Heart left ventricle (tissue), 16 donors: ENCODE measurements at regions not wholly inside any gene's neighbourhood (a gene's known extent, or its start where the extent isn't known, plus 50 kb on each side); places are given as distances from the start of the nearest gene placed in this dataset.

Experiments used
- ATAC-seq, 4 donors: fragments of 200-7000 bp; cut with Tn5 transposase; one replicate each; pipeline ENCODE4 v1.9.1; 2020 to 2022; ENCODE audit warnings: moderate library complexity in 4 of 4, mild to moderate bottlenecking in 3 of 4, moderate number of reproducible peaks in 1 of 4
- DNase-seq, 5 donors: peaks; one replicate each; pipeline ENCODE4 v3.0.0-alpha.2; 2020
- H3K27ac ChIP-seq, 12 donors: fragments of 200-600 bp; sonication (generic) in 4 of 12; one replicate each; pipeline versions ENCODE4 v1.5.0 to v1.8.0; 2016 to 2022; ENCODE audit warnings: mild to moderate bottlenecking in 2 of 12
- H3K27me3 ChIP-seq, 9 donors: fragments of 200-600 bp; sonication (generic) in 2 of 9; one replicate each; pipeline versions ENCODE4 v1.5.1 to v1.8.0; 2016 to 2022; ENCODE audit warnings: mild to moderate bottlenecking in 3 of 9
- H3K36me3 ChIP-seq, 9 donors: fragments of 200-600 bp; sonication (generic) in 2 of 9; one replicate each; pipeline versions ENCODE4 v1.5.0 to v1.8.0; 2018 to 2022; ENCODE audit warnings: mild to moderate bottlenecking in 2 of 9
- H3K4me1 ChIP-seq, 12 donors: fragments of 200-600 bp; sonication (generic) in 4 of 12; one replicate each; pipeline versions ENCODE4 v1.5.0 to v1.8.0; 2016 to 2022; ENCODE audit warnings: mild to moderate bottlenecking in 3 of 12
- H3K4me3 ChIP-seq, 12 donors: fragments of 200-600 bp; sonication (generic) in 4 of 12; one replicate each; pipeline versions ENCODE4 v1.5.0 to v1.8.0; 2017 to 2022; ENCODE audit warnings: mild to moderate bottlenecking in 9 of 12, moderate library complexity in 4 of 12
- H3K9me3 ChIP-seq, 12 donors: fragments of 200-600 bp; sonication (generic) in 4 of 12; one replicate each; pipeline versions ENCODE4 v1.5.0 to v1.8.0; 2016 to 2022; ENCODE audit warnings: mild to moderate bottlenecking in 1 of 12
- POLR2A ChIP-seq, 2 donors: fragments of 450-650 bp; IDR thresholded peaks; one replicate each; pipeline ENCODE4 v1.6.1; 2017; ENCODE audit warnings: antibody characterized with exemption in 2 of 2, mild to moderate bottlenecking in 2 of 2, moderate library complexity in 2 of 2
- WGBS, 4 donors: extraction: QIAGEN DNeasy Blood & Tissue Kit in 2 of 4; methylation state at CpG; one replicate each; pipeline versions ENCODE4 v1.1.5 to v1.1.7; 2013 to 2018; 5-methylcytosine and 5-hydroxymethylcytosine counted together
- intact Hi-C, 10 donors: fragments of 100-400 bp; cut with DNase I; formaldehyde crosslinking; loops; one replicate each; pipeline versions ENCODE4 v1.11.1 to v1.14.2; 2022
- TF ChIP-seq, protein P1 (sequence below), 12 donors: fragments of 200-600 bp; sonication (generic) in 4 of 12; IDR thresholded peaks; one replicate each; pipeline versions ENCODE4 v1.5.0 to v1.8.0; 2018 to 2022; ENCODE audit warnings: antibody characterized with exemption in 12 of 12, mild to moderate bottlenecking in 5 of 12
- donor health status: ischemic (EF 13 %, LVEDD 7.1; RV severe dilation, severe dysfunction).
- donor health status: healthy with polysubstance abuse.
- donor health status: DM: no; HTN: yes; CAD: no.
- donor health status: DM: no; HTN: no; CAD: no.
- donor health status: ischemic (EF 25% LVEDD 6.9; RV normal size, moderate dysfunction).
- donor health status: ischemic (EF 25% LVEDD 5.7; RV mildly dilated, moderate dysfunction).
- donor health status: healthy.
- donor health status: DM: yes; HTN: yes; CAD: no.
- donor health status: ischemic (EF 35%, LVEDD 5.7; RV mildly dilated, moderate dysfunction).
- donor health status: nonischemic (EF 11% LVEDD 7.7; RV severe dilation, severe dysfunction).
- donor health status: DM: yes; HTN: yes; CAD: no.
- donor health status: PGD.
- donor health status: ischemic (EF 29% LVEDD 5.4; RV normal size, mild dysfunction).
- donor health status: nonischemic (EF 23%, LVEDD 6.1; RV moderate dilation, normal function).

DNA sequence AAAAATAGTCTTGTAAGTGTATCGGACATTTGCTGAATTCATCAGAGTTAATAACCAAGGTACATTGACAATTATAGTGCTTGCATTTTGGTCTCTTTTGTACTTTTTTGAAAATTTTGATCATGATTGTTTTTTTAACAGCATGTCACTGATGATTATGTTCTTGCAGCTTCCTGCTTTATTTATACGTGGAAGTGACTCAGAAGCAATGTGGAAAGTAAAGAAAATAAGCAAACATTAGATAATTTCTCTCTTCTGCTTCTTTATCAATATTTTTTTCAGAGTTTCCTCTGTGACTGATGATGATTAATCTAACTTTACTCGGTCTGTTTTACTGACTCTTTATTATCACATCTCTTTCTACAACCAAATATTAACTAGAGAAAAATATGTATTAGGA lies 1351.9 kb downstream of the REEP3 start:
- intact Hi-C loops: no loop called here
- Histone ChIP-seq H3K4me3 (no peak overlapping the region), H3K27me3 (no peaks in the 10 kb centered on the region), H3K9me3 (no peaks in the 10 kb centered on the region), H3K27ac (no peak overlapping the region), H3K36me3 (no peaks in the 10 kb centered on the region), H3K4me1 (no peaks in the 10 kb centered on the region)
- ATAC-seq (no peak), DNase-seq (no peak)
- TF ChIP-seq, protein P1, sequence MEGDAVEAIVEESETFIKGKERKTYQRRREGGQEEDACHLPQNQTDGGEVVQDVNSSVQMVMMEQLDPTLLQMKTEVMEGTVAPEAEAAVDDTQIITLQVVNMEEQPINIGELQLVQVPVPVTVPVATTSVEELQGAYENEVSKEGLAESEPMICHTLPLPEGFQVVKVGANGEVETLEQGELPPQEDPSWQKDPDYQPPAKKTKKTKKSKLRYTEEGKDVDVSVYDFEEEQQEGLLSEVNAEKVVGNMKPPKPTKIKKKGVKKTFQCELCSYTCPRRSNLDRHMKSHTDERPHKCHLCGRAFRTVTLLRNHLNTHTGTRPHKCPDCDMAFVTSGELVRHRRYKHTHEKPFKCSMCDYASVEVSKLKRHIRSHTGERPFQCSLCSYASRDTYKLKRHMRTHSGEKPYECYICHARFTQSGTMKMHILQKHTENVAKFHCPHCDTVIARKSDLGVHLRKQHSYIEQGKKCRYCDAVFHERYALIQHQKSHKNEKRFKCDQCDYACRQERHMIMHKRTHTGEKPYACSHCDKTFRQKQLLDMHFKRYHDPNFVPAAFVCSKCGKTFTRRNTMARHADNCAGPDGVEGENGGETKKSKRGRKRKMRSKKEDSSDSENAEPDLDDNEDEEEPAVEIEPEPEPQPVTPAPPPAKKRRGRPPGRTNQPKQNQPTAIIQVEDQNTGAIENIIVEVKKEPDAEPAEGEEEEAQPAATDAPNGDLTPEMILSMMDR (IDR thresholded peaks at IDR 0.05): no peak
- no peak for TF ChIP-seq POLR2A (IDR thresholded peaks at IDR 0.05)
- WGBS, 4 donors: 48 to 53% (median 50%) methylated on average over 3 of the region's 3 CpGs

DNA sequence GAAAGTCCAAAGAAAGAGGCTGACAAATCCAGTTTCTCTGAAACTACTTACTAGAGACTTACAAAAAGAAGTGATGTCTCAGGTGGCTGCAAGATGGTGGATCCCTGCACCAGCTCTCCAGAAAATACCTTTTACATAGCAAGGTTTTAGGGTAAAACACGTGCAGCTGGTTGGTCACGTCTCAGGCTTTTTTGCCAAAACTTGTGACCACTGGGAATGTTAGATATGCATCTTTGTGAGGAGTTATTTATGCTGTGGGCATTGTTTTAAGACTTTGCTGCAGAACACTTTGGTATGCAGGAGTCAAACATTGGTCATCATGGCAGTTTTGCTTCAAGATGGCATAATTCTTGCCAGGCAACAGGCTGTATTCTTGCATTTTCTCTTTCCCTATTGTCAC lies 1352.8 kb downstream of the REEP3 start:
- ATAC-seq: no peak
- no peak for TF ChIP-seq POLR2A (IDR thresholded peaks at IDR 0.05)
- TF ChIP-seq, protein P1 (IDR thresholded peaks at IDR 0.05): no peak
- WGBS, 4 donors: 82 to 89% (median 85%) methylated on average over 2 of the region's 2 CpGs

DNA sequence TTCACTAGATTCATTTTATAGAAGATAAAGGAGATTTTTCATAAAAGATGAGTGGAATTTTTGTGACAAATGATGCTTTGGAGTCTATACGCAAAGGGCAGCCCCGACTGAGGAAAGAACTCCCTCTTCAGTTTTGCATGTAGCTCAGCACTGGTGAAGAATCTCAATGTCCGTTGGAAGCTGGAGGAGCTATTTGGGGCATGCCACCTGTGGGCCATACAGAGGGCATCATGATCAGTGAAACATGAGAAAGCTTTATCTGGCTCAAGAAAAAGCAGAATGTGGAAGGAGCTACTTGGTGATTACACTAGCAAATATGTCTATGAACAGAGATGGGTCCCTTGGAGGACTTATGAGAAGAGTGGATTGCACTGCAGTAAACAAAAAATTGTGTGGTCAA lies 1359.3 kb downstream of the REEP3 start:
- Histone ChIP-seq H3K9me3 (no peaks in the 10 kb centered on the region), H3K27me3 (no peaks in the 10 kb centered on the region), H3K27ac (no peak overlapping the region), H3K4me3 (no peak overlapping the region), H3K4me1 (no peaks in the 10 kb centered on the region), H3K36me3 (no peaks in the 10 kb centered on the region)
- intact Hi-C loops: no loop called here
- WGBS, 4 donors: 73 to 77% (median 76%) methylated on average over 3 of the region's 3 CpGs
- ATAC-seq (no peak), DNase-seq (no peak)
- TF ChIP-seq POLR2A (IDR thresholded peaks at IDR 0.05): no peak
- TF ChIP-seq, protein P1 (IDR thresholded peaks at IDR 0.05): no peak

More for the DNA sequence above, 1352.8 kb downstream of the REEP3 start:
- no peak overlapping the region for H3K4me3 ChIP-seq
- no peak overlapping the region for H3K27ac ChIP-seq
- H3K36me3 ChIP-seq: no peaks in the 10 kb centered on the region
- intact Hi-C loops: no loop called here
- H3K9me3 ChIP-seq: no peaks in the 10 kb centered on the region
- no peaks in the 10 kb centered on the region for H3K27me3 ChIP-seq
- H3K4me1 ChIP-seq: no peaks in the 10 kb centered on the region
- no peak for DNase-seq

DNA sequence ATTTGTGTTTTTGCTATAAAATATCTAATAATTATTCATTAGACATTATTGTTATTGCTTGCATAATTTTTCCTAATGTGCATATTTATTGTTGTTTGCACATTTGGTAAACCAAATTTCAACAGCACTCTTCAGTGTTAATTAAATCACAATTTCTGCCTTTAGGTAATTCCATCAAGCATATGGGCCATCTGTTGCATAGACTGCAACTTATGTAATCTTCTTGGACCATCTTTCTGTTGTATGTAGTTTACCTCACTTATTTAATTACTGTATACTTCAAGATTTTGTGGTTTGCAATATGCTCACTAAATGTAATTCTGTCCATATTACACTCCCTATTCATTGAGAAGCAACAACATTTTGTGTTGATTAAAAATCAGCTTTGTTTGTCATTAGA lies 1360.1 kb downstream of the REEP3 start:
- ATAC-seq: no peak
- H3K9me3 ChIP-seq: no peaks in the 10 kb centered on the region
- H3K27me3 ChIP-seq: no peaks in the 10 kb centered on the region
- H3K4me1 ChIP-seq: no peaks in the 10 kb centered on the region
- no peak overlapping the region for H3K4me3 ChIP-seq
- H3K27ac ChIP-seq: no peak overlapping the region
- H3K36me3 ChIP-seq: no peaks in the 10 kb centered on the region
- intact Hi-C loops: no loop called here
- TF ChIP-seq, protein P1 (IDR thresholded peaks at IDR 0.05): no peak
- TF ChIP-seq POLR2A (IDR thresholded peaks at IDR 0.05): no peak
- DNase-seq: no peak
